Suprapubic skin (tissue), 4 donors: ENCODE measurements at regions not wholly inside any gene's neighbourhood (a gene's known extent, or its start where the extent isn't known, plus 50 kb on each side); places are given as distances from the start of the nearest gene placed in this dataset.

Source experiments
- DNase-seq, 2 donors: peaks; one replicate each; pipeline ENCODE4 v3.0.0-alpha.2; 2019; ENCODE audit warnings: low spot score in 2 of 2
- H3K27ac ChIP-seq: fragments of 200-600 bp; sonication (generic); one replicate; pipeline ENCODE4 v1.5.1; 2019
- H3K27me3 ChIP-seq: fragments of 200-600 bp; sonication (generic); one replicate; pipeline ENCODE4 v1.5.1; 2019
- H3K36me3 ChIP-seq: fragments of 200-600 bp; sonication (generic); one replicate; pipeline ENCODE4 v1.5.1; 2019
- H3K4me1 ChIP-seq: fragments of 200-600 bp; sonication (generic); one replicate; pipeline ENCODE4 v1.5.1; 2019
- H3K4me3 ChIP-seq: fragments of 200-600 bp; sonication (generic); one replicate; pipeline ENCODE4 v1.5.1; 2019; ENCODE audit warnings: mild to moderate bottlenecking
- H3K9me3 ChIP-seq: fragments of 200-600 bp; sonication (generic); one replicate; pipeline ENCODE4 v1.5.1; 2019
- EP300 ChIP-seq: sonication (generic); formaldehyde crosslinking; IDR thresholded peaks from one replicate; pipeline ENCODE4 v1.6.1; 2017; ENCODE audit warnings: antibody characterized with exemption
- POLR2A ChIP-seq, 2 donors: fragments of 450-650 bp; IDR thresholded peaks; one replicate each; pipeline ENCODE4 v1.6.1; 2017; ENCODE audit warnings: antibody characterized with exemption in 2 of 2, mild to moderate bottlenecking in 2 of 2, moderate library complexity in 2 of 2
- POLR2AphosphoS5 ChIP-seq, 3 donors: sonication (generic); formaldehyde crosslinking; IDR thresholded peaks; one replicate each; pipeline ENCODE4 v1.6.1; 2017; ENCODE audit warnings: antibody characterized with exemption in 3 of 3
- WGBS: methylation state at CpG from one replicate; pipeline ENCODE4 v1.1.5; 2018; 5-methylcytosine and 5-hydroxymethylcytosine counted together
- TF ChIP-seq, protein P1 (sequence below), 2 donors: fragments of 200-600 bp in 1 of 2; fragments of 450-650 bp in 1 of 2; sonication (generic) in 1 of 2; IDR thresholded peaks; one replicate each; pipeline ENCODE4 v1.5.1; 2016 to 2019; ENCODE audit warnings: antibody characterized with exemption in 2 of 2, mild to moderate bottlenecking in 1 of 2, moderate library complexity in 1 of 2

DNA sequence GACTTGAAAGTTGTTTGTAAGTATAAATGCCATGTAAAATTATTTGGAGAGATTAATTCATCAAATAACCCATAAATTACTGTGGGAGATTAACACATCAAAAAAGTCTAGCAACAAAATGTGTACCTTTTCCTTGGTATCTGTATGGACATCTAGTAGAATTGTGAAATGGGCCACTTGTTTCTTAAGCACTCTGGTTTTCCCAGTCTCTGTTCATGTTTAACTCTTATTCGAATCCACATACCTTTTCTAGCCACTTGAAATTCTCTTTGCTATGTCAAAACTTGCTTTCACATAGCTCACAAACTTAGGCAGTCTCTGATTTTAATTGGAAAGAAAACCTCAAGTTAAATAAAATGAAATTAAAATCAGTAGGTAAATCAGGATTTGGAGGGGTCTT is 470.6 kb downstream of the LMO7 start:
- Histone ChIP-seq H3K36me3 (no peaks in the 10 kb centered on the region), H3K27me3 (no peaks in the 10 kb centered on the region), H3K27ac (no peak overlapping the region), H3K4me3 (no peak overlapping the region), H3K4me1 (no peaks in the 10 kb centered on the region), H3K9me3 (no peaks in the 10 kb centered on the region)
- 0% methylated on average over 1 of the region's 1 CpG for WGBS
- TF ChIP-seq POLR2A (IDR thresholded peaks at IDR 0.05) (no peak), POLR2AphosphoS5 (IDR thresholded peaks at IDR 0.05) (no peak), EP300 (no peak)
- TF ChIP-seq, protein P1, sequence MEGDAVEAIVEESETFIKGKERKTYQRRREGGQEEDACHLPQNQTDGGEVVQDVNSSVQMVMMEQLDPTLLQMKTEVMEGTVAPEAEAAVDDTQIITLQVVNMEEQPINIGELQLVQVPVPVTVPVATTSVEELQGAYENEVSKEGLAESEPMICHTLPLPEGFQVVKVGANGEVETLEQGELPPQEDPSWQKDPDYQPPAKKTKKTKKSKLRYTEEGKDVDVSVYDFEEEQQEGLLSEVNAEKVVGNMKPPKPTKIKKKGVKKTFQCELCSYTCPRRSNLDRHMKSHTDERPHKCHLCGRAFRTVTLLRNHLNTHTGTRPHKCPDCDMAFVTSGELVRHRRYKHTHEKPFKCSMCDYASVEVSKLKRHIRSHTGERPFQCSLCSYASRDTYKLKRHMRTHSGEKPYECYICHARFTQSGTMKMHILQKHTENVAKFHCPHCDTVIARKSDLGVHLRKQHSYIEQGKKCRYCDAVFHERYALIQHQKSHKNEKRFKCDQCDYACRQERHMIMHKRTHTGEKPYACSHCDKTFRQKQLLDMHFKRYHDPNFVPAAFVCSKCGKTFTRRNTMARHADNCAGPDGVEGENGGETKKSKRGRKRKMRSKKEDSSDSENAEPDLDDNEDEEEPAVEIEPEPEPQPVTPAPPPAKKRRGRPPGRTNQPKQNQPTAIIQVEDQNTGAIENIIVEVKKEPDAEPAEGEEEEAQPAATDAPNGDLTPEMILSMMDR (IDR thresholded peaks at IDR 0.05) = no peak
- DNase-seq = no peak

DNA sequence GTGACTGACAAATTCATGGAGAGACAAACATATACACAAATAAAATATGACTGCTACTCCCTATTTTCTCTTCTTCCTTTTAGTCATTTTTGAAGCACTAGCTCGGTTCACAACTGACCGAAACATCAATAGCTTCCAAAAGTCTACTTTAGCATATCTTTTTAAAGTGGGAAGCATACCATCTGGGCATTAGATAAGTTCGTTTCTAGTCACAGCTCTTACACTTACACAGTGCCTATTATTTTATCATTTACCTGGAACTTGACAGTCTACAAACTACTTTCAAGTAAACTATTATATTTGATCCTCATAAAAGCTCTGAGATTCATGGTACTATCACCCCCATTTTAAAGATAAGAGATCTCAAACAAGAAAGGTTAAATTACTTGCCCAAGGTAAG is 458.5 kb downstream of the LMO7 start:
- no peak for DNase-seq
- H3K27ac ChIP-seq = no peak overlapping the region
- TF ChIP-seq POLR2AphosphoS5 (IDR thresholded peaks at IDR 0.05) = no peak
- no peak for TF ChIP-seq POLR2A (IDR thresholded peaks at IDR 0.05)
- TF ChIP-seq EP300 = no peak
- TF ChIP-seq, protein P1 (IDR thresholded peaks at IDR 0.05) = no peak
- no peaks in the 10 kb centered on the region for H3K36me3 ChIP-seq
- no peak overlapping the region for H3K4me3 ChIP-seq
- 84% methylated on average over 3 of the region's 3 CpGs for WGBS
- no peaks in the 10 kb centered on the region for H3K27me3 ChIP-seq
- H3K4me1 ChIP-seq = no peaks in the 10 kb centered on the region
- H3K9me3 ChIP-seq = no peaks in the 10 kb centered on the region

DNA sequence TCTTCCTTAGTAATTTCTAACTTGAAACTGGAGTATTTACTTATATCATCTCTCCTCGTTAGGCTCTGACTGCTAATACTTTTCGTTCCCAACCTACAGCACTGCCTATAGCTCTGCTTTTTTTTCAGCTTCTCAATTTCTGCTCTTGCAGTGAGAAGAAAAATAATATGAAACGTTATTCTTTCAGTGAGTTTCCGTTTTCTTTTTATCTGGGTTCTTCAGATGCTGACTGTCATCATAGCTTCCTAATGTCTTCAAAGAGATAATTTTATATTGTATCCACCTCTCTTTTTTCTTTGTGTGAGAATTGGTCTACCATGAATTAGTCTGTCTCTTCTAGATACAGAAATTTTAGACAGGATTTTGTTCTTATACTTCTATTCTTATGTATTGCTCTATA is 454.9 kb downstream of the LMO7 start:
- TF ChIP-seq EP300 (no peak), POLR2A (IDR thresholded peaks at IDR 0.05) (no peak), POLR2AphosphoS5 (IDR thresholded peaks at IDR 0.05) (no peak)
- TF ChIP-seq, protein P1 (IDR thresholded peaks at IDR 0.05) = no peak
- Histone ChIP-seq H3K9me3 (peaks cover 8% of the 10 kb centered on the region), H3K27ac (no peak overlapping the region), H3K4me3 (no peak overlapping the region), H3K36me3 (no peaks in the 10 kb centered on the region), H3K27me3 (no peaks in the 10 kb centered on the region), H3K4me1 (no peaks in the 10 kb centered on the region)
- WGBS = 65% methylated on average over 4 of the region's 4 CpGs
- DNase-seq = no peak

DNA sequence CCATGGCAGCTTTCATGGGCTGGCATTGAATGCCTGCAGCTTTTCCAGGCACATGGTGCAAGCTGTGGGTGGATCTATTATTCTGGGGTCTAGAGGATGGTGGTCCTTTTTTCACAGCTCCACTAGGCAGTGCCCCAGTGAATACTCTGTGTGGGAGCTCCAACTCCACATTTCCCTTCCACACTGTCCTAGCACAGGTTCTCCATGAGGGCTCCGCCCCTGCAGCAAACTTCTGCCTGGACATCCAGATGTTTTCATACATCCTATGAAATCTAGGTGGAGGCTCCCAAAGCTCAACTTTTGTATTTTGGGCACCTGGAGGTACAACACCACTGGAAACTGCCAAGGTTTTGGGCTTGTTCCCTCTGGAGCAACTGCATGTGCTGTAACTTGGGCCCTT is 450.6 kb downstream of the LMO7 start:
- no peak for DNase-seq
- Histone ChIP-seq H3K4me3 (no peak overlapping the region), H3K27ac (no peak overlapping the region), H3K4me1 (no peaks in the 10 kb centered on the region), H3K36me3 (no peaks in the 10 kb centered on the region), H3K9me3 (peaks cover 8% of the 10 kb centered on the region), H3K27me3 (no peaks in the 10 kb centered on the region)
- 94% methylated on average over 1 of the region's 1 CpG for WGBS
- TF ChIP-seq, protein P1 (IDR thresholded peaks at IDR 0.05) = no peak
- no peak for TF ChIP-seq POLR2AphosphoS5 (IDR thresholded peaks at IDR 0.05)
- TF ChIP-seq EP300 = no peak
- TF ChIP-seq POLR2A (IDR thresholded peaks at IDR 0.05) = no peak

DNA sequence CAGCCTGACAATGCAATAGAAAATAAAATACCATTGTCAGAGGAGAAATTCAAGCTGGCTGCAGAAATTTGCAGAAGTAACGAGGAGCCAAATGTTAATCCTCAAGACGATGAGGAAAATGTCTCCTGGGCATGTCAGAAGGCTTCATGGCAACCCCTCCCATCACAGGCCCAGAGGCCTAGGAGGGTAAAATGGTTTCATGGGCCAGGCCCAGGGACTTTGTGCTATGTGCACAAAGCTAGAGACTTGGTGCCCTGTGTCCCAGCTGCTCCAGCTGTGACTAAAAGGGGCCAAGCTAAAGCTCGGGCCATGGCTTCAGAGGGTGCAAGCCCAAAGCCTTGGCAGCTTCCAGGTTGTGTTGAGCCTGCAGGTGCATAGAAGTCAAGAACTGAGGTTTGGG is 431.7 kb downstream of the LMO7 start:
- DNase-seq = no peak
- no peaks in the 10 kb centered on the region for H3K27me3 ChIP-seq
- peaks cover 17% of the 10 kb centered on the region for H3K9me3 ChIP-seq
- no peaks in the 10 kb centered on the region for H3K4me1 ChIP-seq
- H3K36me3 ChIP-seq = no peaks in the 10 kb centered on the region
- H3K27ac ChIP-seq = no peak overlapping the region
- H3K4me3 ChIP-seq = no peak overlapping the region
- WGBS = 80% methylated on average over 3 of the region's 3 CpGs
- TF ChIP-seq POLR2A (IDR thresholded peaks at IDR 0.05) (no peak), EP300 (no peak), POLR2AphosphoS5 (IDR thresholded peaks at IDR 0.05) (no peak)
- TF ChIP-seq, protein P1 (IDR thresholded peaks at IDR 0.05) = no peak
